OCI-LY3 (cell line): ENCODE measurements at regions not wholly inside any gene's neighbourhood (a gene's known extent, or its start where the extent isn't known, plus 50 kb on each side); places are given as distances from the start of the nearest gene placed in this dataset.

Source experiments
- EZH2phosphoT487 ChIP-seq: fragments of 200-600 bp; shearing (Covaris generic); IDR thresholded peaks from 2 replicates; pipeline ENCODE4 v1.6.1; 2018; ENCODE audit warnings: antibody characterized with exemption, mixed run types, low read depth
- TF ChIP-seq, protein P1 (sequence below): fragments of 200-600, 300-600 bp; sonication (generic); IDR thresholded peaks from 2 replicates; pipeline ENCODE4 v1.5.1; 2014; ENCODE audit warnings: antibody characterized with exemption, low read length, low read depth

DNA sequence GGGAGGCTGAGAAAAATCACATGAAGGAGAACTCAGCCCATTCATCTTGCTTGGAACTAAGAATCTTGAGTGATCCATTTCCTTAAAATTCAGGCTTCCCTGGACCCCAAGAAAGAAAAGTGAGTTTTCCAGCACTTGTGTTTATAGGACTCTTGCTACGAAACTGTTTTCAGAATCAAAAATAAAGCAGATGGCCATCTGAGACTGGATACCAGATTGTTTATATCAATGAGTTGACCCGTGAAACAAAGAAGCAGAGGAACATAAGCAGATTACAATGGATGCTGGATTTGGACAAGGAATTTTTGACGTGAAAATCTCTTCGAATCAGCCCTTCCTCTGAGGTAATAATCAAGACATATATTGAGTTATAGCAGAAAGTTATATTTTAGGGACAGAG is 223.2 kb downstream of the SYK start:
- TF ChIP-seq, protein P1, sequence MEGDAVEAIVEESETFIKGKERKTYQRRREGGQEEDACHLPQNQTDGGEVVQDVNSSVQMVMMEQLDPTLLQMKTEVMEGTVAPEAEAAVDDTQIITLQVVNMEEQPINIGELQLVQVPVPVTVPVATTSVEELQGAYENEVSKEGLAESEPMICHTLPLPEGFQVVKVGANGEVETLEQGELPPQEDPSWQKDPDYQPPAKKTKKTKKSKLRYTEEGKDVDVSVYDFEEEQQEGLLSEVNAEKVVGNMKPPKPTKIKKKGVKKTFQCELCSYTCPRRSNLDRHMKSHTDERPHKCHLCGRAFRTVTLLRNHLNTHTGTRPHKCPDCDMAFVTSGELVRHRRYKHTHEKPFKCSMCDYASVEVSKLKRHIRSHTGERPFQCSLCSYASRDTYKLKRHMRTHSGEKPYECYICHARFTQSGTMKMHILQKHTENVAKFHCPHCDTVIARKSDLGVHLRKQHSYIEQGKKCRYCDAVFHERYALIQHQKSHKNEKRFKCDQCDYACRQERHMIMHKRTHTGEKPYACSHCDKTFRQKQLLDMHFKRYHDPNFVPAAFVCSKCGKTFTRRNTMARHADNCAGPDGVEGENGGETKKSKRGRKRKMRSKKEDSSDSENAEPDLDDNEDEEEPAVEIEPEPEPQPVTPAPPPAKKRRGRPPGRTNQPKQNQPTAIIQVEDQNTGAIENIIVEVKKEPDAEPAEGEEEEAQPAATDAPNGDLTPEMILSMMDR, result no peak
- no peak for TF ChIP-seq EZH2phosphoT487
